CD4-positive, alpha-beta T cell treated with Interleukin-15 for 1 hour (primary cell): ENCODE measurements at regions not wholly inside any gene's neighbourhood (a gene's known extent, or its start where the extent isn't known, plus 50 kb on each side); places are given as distances from the start of the nearest gene placed in this dataset.

ENCODE experiments used
- DNase-seq: peaks from one replicate; pipeline ENCODE4 v3.0.0-alpha.2; 2020

- no peak for DNase-seq
Measured at GRCh38 chr21:28444111-28444510, 548.6 kb downstream of the LTN1 start.

DNA sequence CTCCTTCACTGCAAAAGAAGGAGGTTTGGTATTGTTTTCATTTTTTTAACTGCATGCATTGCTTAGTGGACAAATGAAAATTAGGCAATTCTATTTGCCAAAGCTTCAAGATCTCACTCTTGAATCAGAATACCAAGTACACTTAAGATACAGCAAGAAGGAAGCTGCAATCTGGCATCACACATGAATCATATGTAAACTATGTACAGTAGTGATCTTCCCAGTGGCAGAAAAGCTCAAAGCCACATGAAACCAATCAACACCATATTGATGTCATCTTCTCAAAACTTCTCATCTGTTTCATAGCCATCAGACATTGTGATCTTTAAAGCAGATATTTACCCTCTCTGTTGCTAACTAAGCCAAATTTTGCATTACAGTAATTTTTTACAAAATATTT, 550.1 kb downstream of the LTN1 start:
- no peak for DNase-seq

DNA sequence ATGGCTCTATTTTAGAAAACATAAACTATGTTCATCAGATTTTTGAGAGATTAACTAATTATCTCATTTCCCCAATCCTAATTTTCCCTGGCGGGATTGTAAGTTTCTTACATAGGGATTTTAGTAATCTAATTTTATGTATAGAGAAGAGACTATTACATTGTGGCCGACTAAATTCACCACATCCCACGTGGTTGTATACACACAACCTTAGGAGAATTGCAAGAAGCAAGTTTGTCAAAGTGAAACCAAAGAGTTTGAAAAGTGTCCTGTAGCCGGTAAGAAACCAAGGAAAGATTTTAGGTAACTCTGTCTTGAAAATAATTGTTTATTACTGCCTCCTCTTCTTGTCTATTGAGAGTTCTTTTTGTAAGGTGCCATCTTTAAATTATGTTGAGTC, 550.6 kb downstream of the LTN1 start:
- DNase-seq = no peak

GRCh38 chr21:28439788-28440187, 552.9 kb downstream of the LTN1 start:
- no peak for DNase-seq

GRCh38 chr21:28439251-28439650, 553.4 kb downstream of the LTN1 start:
- no peak for DNase-seq

DNA sequence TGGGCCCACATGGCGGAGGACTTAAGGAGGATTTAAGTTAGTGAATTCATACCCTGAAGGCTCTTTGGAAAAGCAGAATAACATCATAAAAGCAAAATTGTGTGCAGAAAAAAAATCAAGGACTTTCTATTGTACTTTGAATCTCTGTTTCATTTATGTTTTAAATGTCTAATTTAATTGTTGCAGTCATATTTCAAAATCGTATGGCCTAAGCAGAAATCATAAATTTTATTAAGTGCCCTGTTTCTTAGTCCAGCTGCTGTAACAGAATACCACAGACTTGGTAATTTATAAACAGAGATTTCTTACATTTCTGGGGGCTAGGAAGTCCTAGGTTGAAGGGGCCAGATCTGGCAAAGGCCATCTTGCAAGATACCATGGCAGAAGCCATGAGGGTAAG, 555.6 kb downstream of the LTN1 start:
- DNase-seq = no peak

- DNase-seq = no peak
Measured at GRCh38 chr21:28436286-28436932, 556.3 kb downstream of the LTN1 start.

- no peak for DNase-seq
Measured at GRCh38 chr21:28431527-28432200, 561.0 kb downstream of the LTN1 start.

GRCh38 chr21:28431022-28431421, 561.7 kb downstream of the LTN1 start:
- DNase-seq = no peak

GRCh38 chr21:28429161-28429560, 563.5 kb downstream of the LTN1 start:
- no peak for DNase-seq

DNA sequence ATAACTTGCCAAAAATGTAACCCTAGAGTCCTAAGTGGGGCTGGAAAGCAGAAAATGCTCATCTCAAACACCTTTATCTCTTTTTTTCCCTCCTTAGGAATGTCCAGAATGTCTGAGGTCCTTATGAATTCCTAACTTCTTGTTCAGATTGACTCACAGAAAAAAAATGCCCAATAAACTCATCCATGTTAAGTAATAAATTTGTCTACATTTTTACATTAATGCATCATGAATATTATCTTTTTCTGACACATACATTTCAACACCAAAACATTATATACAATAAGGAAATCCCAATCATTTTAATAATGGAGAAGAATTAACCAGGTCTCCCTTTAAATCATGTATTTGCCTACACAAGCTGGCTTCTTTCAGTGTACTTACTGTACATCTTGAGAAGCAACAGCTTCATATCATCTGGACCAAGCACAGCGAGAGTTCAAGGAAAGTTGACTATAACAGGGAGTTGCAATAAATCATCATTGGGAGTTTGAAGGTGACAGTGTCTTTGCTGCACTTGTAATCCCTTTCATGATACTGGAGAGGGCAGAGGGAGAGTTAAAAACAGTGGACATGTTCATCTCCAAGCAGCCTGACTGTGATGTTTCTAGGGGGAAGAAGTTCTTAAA, 565.2 kb downstream of the LTN1 start:
- DNase-seq = no peak

DNA sequence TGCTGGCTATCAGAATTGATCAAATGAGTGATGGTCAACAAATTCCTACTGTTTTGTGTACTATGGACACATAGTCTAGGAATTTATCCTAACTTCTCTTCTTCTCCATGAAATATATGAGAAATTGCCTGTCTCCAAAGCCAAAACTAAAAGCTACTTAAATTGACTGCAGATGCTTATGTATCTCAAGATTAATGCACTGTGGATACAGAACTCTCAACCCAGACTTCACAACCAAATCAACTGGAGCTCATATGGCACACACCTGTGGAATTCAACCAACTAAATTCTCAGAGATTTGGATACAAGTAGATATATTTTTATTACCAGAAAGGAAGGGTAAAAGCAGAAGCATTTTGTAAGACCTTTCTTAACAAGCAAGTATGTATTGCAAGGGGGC, 566.1 kb downstream of the LTN1 start:
- DNase-seq = no peak

DNA sequence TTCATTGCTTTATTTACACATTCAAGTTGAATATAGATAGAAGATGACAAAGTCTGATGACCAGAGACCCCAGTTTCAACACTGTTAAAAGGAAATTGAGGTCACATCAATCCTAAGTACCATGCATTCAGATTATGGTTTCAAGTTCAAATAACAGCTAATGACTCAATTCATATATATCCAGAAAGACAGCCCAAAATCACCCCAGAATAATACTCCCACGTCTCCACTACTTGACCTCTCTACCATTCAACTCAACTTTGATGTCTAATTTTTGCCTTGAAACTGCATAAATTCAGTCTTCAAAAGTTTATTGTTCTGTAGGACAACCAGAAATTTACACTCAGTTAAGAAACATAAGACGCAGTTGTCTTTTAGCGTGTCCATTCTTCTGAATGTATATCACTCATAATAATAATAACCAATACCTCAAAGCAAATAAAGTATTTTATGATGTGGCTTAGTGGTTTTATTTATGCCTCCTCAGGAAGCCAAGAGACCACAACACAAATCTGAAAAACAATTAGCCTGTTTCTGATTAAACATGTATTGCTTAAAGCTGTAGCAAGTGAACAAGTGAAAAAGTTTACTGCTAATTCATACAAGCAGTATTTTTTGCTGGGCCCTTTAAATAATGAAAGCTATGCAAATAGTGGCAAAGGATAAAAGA, 569.0 kb downstream of the LTN1 start:
- no peak for DNase-seq

GRCh38 chr21:28421716-28422524, 570.8 kb downstream of the LTN1 start:
- no peak for DNase-seq

- no peak for DNase-seq
Measured at GRCh38 chr21:28419811-28420210, 572.9 kb downstream of the LTN1 start.

GRCh38 chr21:28418726-28419514, 573.8 kb downstream of the LTN1 start:
- DNase-seq = no peak

- DNase-seq = no peak
Measured at GRCh38 chr21:28410256-28410655, 582.4 kb downstream of the LTN1 start.

DNA sequence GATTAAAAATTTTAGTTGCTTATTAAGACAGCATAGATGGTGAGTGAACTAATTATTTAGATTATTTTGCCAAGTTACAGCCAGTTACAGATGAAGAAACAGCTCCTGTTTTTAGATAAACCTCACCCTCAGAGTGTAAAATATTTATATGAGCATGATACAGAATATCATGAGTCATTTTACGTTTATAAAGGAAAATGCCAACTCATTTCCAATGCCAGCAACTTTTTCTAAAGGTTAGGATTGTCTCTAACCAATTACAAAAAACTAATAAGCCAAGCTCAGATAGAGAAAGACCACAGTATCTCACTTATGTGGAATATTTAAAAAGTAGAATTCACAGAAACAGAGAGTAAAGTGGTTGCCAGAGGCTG, 590.1 kb downstream of the LTN1 start:
- no peak for DNase-seq

- no peak for DNase-seq
Measured at GRCh38 chr21:28397040-28397439, 595.6 kb downstream of the LTN1 start.

DNA sequence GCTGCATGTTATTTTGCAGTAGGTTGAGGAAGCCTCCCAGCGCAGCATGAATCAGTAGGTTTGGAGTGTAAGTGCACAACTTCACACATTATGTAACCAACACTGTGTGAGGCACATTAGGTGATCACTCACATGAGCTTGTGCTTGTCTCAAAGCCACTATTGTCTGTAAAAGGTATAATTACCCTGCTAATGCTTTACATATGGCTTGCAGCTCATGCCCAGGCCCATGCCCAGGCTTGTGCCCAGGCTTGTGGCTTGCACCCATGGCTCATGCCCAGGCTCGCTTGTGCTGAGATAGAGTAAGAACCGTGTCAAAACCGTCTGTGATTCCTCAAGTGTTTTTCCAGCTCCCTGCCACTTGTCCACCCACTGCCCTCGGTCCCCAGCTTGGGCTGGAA, 596.3 kb downstream of the LTN1 start:
- DNase-seq = no peak

DNA sequence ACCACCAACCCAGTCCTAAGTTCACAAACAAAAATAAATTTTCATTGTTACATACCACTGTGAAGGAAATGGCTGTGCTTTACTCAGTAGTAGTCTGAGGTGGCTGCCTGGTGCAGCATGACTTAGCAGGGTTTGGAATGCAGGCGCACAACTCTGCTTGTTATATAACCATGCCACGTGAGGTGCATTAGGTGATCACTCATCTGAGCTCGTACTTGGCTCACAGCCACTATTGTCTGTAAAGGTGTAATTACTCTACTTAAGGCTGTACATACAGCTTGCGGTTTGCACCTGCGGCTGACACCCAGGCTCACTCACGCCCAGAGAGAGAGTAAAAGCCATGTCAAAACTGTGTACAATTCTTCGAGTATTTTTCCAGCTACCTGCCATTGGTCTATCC, 599.4 kb downstream of the LTN1 start:
- no peak for DNase-seq
